HepG2 (cell line): ENCODE measurements at regions not wholly inside any gene's neighbourhood (a gene's known extent, or its start where the extent isn't known, plus 50 kb on each side); places are given as distances from the start of the nearest gene placed in this dataset.

Experiments used
- ATF2 ChIP-seq: sonication (generic); formaldehyde crosslinking; IDR thresholded peaks from 2 replicates; pipeline ENCODE4 v1.4.0; 2020; ENCODE audit warnings: missing genetic modification reagents
- E2F5 ChIP-seq: sonication (generic); formaldehyde crosslinking; conservative IDR thresholded peaks from 2 replicates; pipeline ENCODE4 v1.4.0; 2020; ENCODE audit warnings: missing genetic modification reagents
- ERF ChIP-seq: IDR thresholded peaks from 2 replicates; pipeline ENCODE4 v1.6.1; 2018; ENCODE audit warnings: missing biosample characterization, missing genetic modification reagents
- FOXA1 ChIP-seq, 2 experiments: fragments of 450-650 bp in 1 of 2; sonication (generic) in 1 of 2; formaldehyde crosslinking in 1 of 2; IDR thresholded peaks; 2 replicates each; pipeline versions ENCODE4 v1.4.0 to v1.6.1; 2016 to 2020; ENCODE audit warnings: missing genetic modification reagents in 1 of 2
- KDM4B ChIP-seq: sonication (generic); formaldehyde crosslinking; IDR thresholded peaks from 2 replicates; pipeline ENCODE4 v1.4.0; 2020; ENCODE audit warnings: missing genetic modification reagents
- MYC ChIP-seq: sonication (generic); formaldehyde crosslinking; IDR thresholded peaks from 2 replicates; pipeline ENCODE4 v1.9.0; 2021; ENCODE audit warnings: missing genetic modification reagents, borderline replicate concordance
- PHF8 ChIP-seq: sonication (generic); formaldehyde crosslinking; IDR thresholded peaks from 2 replicates; pipeline ENCODE4 v1.5.0; 2020; ENCODE audit warnings: missing genetic modification reagents
- SP1 ChIP-seq, 2 experiments: fragments of 450-650 bp in 1 of 2; sonication (generic) in 1 of 2; formaldehyde crosslinking in 1 of 2; IDR thresholded peaks; 2 replicates each; pipeline versions ENCODE4 v1.4.0 to v1.6.1; 2016 to 2020; ENCODE audit warnings: missing genetic modification reagents in 1 of 2
- TCF7L2 ChIP-seq: IDR thresholded peaks from 2 replicates; pipeline ENCODE4 v1.6.1; 2011; ENCODE audit warnings: mild to moderate bottlenecking, low read depth, low read length, moderate library complexity
- ZBTB33 ChIP-seq: sonication (generic); formaldehyde crosslinking; IDR thresholded peaks from 2 replicates; pipeline ENCODE4 v1.4.0; 2020; ENCODE audit warnings: missing genetic modification reagents
- ZBTB7A ChIP-seq: sonication (generic); formaldehyde crosslinking; IDR thresholded peaks from 2 replicates; pipeline ENCODE4 v1.8.0; 2022; ENCODE audit warnings: mild to moderate bottlenecking, missing genetic modification reagents
- ZNF10 ChIP-seq: sonication (generic); formaldehyde crosslinking; IDR thresholded peaks from 2 replicates; pipeline ENCODE4 v1.4.0; 2020; ENCODE audit warnings: mild to moderate bottlenecking, low read depth, missing genetic modification reagents, borderline replicate concordance
- ZNF431 ChIP-seq: sonication (generic); formaldehyde crosslinking; IDR thresholded peaks from 2 replicates; pipeline ENCODE4 v1.9.0; 2022; ENCODE audit warnings: missing genetic modification reagents, low read depth, mild to moderate bottlenecking, borderline replicate concordance
- ZXDC ChIP-seq: sonication (generic); formaldehyde crosslinking; IDR thresholded peaks from 2 replicates; pipeline ENCODE4 v1.5.0; 2020; ENCODE audit warnings: mild to moderate bottlenecking, missing genetic modification reagents

GRCh38 chr20:24064092-24064491 lies 75.5 kb upstream of the GGTLC1 start:
- TF ChIP-seq KDM4B (CRISPR knock-in tag) (no peak), ZNF431 (CRISPR knock-in tag) (no peak), MYC (CRISPR knock-in tag) (no peak), ATF2 (CRISPR knock-in tag) (no peak), PHF8 (CRISPR knock-in tag) (no peak), ZXDC (CRISPR knock-in tag) (no peak), TCF7L2 (no peak), ZBTB7A (CRISPR knock-in tag) (no peak), ZBTB33 (CRISPR knock-in tag) (no peak), SP1 (IDR thresholded peaks at IDR 0.05) (no peak), SP1 (CRISPR knock-in tag; IDR thresholded peaks at IDR 0.05) (no peak), FOXA1 (IDR thresholded peaks at IDR 0.05) (no peak), FOXA1 (CRISPR knock-in tag; IDR thresholded peaks at IDR 0.05) (no peak), ZNF10 (CRISPR knock-in tag) (no peak), ERF (CRISPR knock-in tag) (no peak), E2F5 (CRISPR knock-in tag) (no peak)
